Tibial nerve (tissue), 4 donors: ENCODE measurements at regions not wholly inside any gene's neighbourhood (a gene's known extent, or its start where the extent isn't known, plus 50 kb on each side); places are given as distances from the start of the nearest gene placed in this dataset.

Experiments
- DNase-seq, 2 donors: peaks; one replicate each; pipeline ENCODE4 v3.0.0-alpha.2; 2019; ENCODE audit warnings: low spot score in 2 of 2
- H3K27ac ChIP-seq, 4 donors: fragments of 200-600 bp; sonication (generic) in 3 of 4; one replicate each; pipeline ENCODE4 v1.5.1; 2017 to 2019; ENCODE audit warnings: mild to moderate bottlenecking in 1 of 4
- H3K27me3 ChIP-seq, 2 donors: fragments of 200-600 bp; sonication (generic) in 1 of 2; one replicate each; pipeline versions ENCODE4 v1.5.1 to v1.6.0; 2017 to 2019
- H3K36me3 ChIP-seq, 3 donors: fragments of 200-600 bp; sonication (generic); one replicate each; pipeline ENCODE4 v1.5.1; 2018 to 2019
- H3K4me1 ChIP-seq, 4 donors: fragments of 200-600 bp; sonication (generic) in 3 of 4; one replicate each; pipeline ENCODE4 v1.5.1; 2017 to 2019
- H3K4me3 ChIP-seq, 4 donors: fragments of 200-600 bp; sonication (generic) in 3 of 4; one replicate each; pipeline ENCODE4 v1.5.1; 2017 to 2019; ENCODE audit warnings: mild to moderate bottlenecking in 1 of 4, moderate library complexity in 1 of 4
- H3K9me3 ChIP-seq, 4 donors: fragments of 200-600 bp; sonication (generic) in 3 of 4; one replicate each; pipeline ENCODE4 v1.5.1; 2017 to 2019
- CTCF ChIP-seq, 5 experiments: fragments of 200-600 bp in 3 of 5; fragments of 450-650 bp in 2 of 5; sonication (generic) in 3 of 5; IDR thresholded peaks; one replicate each; pipeline ENCODE4 v1.5.1; 2016 to 2019; ENCODE audit warnings: antibody characterized with exemption in 5 of 5, mild to moderate bottlenecking in 3 of 5, moderate library complexity in 2 of 5
- EP300 ChIP-seq, 2 donors: sonication (generic); formaldehyde crosslinking; IDR thresholded peaks; one replicate each; pipeline ENCODE4 v1.6.1; 2017; ENCODE audit warnings: antibody characterized with exemption in 2 of 2, mild to moderate bottlenecking in 1 of 2
- POLR2A ChIP-seq, 2 donors: fragments of 450-650 bp; IDR thresholded peaks; one replicate each; pipeline ENCODE4 v1.6.1; 2017; ENCODE audit warnings: antibody characterized with exemption in 2 of 2, mild to moderate bottlenecking in 2 of 2, moderate library complexity in 2 of 2
- WGBS, 2 donors: methylation state at CpG; one replicate each; pipeline ENCODE4 v1.1.5; 2018; 5-methylcytosine and 5-hydroxymethylcytosine counted together

DNA sequence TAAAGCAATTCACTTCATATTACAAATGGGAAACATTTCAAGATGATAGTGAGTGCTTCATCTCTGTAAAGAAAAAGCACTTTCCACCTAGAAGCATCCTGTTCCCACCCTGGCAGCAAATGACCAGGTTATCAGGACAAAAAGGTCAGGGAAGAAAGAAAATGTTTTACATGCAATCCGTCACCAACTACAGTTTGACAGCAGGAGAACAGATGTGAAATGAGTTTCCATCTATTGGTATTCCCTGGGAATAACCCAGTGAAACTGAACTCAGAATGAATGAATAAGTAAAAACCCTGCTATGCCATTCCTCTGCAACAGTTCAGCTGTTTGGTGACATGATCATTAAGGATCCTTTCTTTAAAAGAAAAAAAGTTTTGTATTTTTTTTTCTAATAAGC lies 67.6 kb downstream of the HTR1A start:
- DNase-seq, result no peak
- H3K4me1 ChIP-seq, result no peaks in the 10 kb centered on the region
- no peak for TF ChIP-seq POLR2A (IDR thresholded peaks at IDR 0.05)
- no peak for TF ChIP-seq CTCF (IDR thresholded peaks at IDR 0.05)
- TF ChIP-seq EP300 (IDR thresholded peaks at IDR 0.05), result no peak
- no peak overlapping the region for H3K27ac ChIP-seq
- no peak overlapping the region for H3K4me3 ChIP-seq
- WGBS, 2 donors, result 48 to 57% methylated on average over 1 of the region's 1 CpG
- H3K27me3 ChIP-seq, result no peaks in the 10 kb centered on the region
- H3K36me3 ChIP-seq, result no peaks in the 10 kb centered on the region
- no peaks in the 10 kb centered on the region for H3K9me3 ChIP-seq

DNA sequence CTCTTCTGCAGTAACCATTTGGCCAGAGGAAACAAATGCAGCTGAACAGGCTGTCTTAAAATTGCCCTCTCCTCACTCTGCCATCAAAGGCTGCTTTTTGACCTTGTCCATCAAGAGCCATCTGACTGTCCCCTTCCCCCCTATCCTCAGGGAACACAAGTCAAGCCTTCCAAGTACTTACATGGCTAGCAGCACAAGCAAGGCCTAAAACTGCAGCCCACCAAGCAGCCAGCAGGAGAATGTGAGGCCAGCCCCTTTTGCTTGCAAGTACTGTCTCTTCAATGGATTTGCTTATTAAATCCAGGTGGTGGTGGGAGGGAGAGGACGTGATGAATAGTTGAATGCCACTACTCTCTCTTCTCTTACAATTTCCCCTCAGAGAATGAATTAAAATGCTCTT lies 83.5 kb downstream of the HTR1A start:
- WGBS, 2 donors, result 7 to 16% methylated on average over 1 of the region's 1 CpG
- no peak overlapping the region for H3K27ac ChIP-seq
- H3K4me1 ChIP-seq, result no peaks in the 10 kb centered on the region
- no peak for DNase-seq
- H3K27me3 ChIP-seq, result no peaks in the 10 kb centered on the region
- H3K36me3 ChIP-seq, result no peaks in the 10 kb centered on the region
- TF ChIP-seq CTCF (IDR thresholded peaks at IDR 0.05), result no peak
- TF ChIP-seq EP300 (IDR thresholded peaks at IDR 0.05), result no peak
- no peak for TF ChIP-seq POLR2A (IDR thresholded peaks at IDR 0.05)
- no peaks in the 10 kb centered on the region for H3K9me3 ChIP-seq
- no peak overlapping the region for H3K4me3 ChIP-seq

GRCh38 chr5:63877961-63878360 lies 84.3 kb downstream of the HTR1A start:
- Histone ChIP-seq H3K36me3 (no peaks in the 10 kb centered on the region), H3K9me3 (no peaks in the 10 kb centered on the region), H3K4me1 (no peaks in the 10 kb centered on the region), H3K27me3 (no peaks in the 10 kb centered on the region), H3K4me3 (no peak overlapping the region), H3K27ac (no peak overlapping the region)
- no peak for TF ChIP-seq POLR2A (IDR thresholded peaks at IDR 0.05)
- TF ChIP-seq CTCF (IDR thresholded peaks at IDR 0.05), result no peak
- no peak for TF ChIP-seq EP300 (IDR thresholded peaks at IDR 0.05)
- 63 to 75% methylated on average over 2 of the region's 2 CpGs for WGBS, 2 donors
- no peak for DNase-seq

- Histone ChIP-seq H3K27ac (no peak overlapping the region), H3K36me3 (no peaks in the 10 kb centered on the region), H3K4me1 (no peaks in the 10 kb centered on the region), H3K4me3 (no peak overlapping the region), H3K27me3 (no peaks in the 10 kb centered on the region), H3K9me3 (peaks cover 0 to 26% (median 8%) of the 10 kb centered on the region in 4 donors)
- TF ChIP-seq CTCF (IDR thresholded peaks at IDR 0.05), result no peak
- TF ChIP-seq POLR2A (IDR thresholded peaks at IDR 0.05), result no peak
- TF ChIP-seq EP300 (IDR thresholded peaks at IDR 0.05), result no peak
- DNase-seq, result no peak
- 91 to 98% methylated on average over 1 of the region's 1 CpG for WGBS, 2 donors
Observed at GRCh38 chr5:63860379-63860778, 101.9 kb downstream of the HTR1A start.

DNA sequence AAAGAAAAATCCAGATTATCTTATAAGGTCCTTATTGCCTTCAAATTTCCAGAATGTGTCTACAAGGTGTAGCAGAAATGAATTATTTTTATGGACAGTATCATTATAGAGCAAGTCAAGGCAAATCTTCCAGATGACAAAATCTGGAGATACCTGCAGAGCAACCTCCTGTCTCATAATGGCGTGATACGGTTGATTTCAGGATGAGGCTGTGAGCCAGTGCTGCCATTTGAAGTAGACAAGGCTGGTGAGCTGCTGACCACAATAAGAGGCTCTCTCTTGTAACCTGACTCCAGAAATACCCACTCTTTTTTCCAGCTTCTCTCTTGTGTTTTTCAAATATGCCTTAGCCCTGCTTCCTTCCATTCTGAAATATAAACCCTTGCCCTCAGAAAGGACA lies 108.2 kb downstream of the HTR1A start:
- no peaks in the 10 kb centered on the region for H3K27me3 ChIP-seq
- WGBS, 2 donors, result 78 to 83% methylated on average over 2 of the region's 2 CpGs
- H3K4me3 ChIP-seq, result no peak overlapping the region
- H3K4me1 ChIP-seq, result no peaks in the 10 kb centered on the region
- no peaks in the 10 kb centered on the region for H3K36me3 ChIP-seq
- DNase-seq, result no peak
- TF ChIP-seq CTCF (IDR thresholded peaks at IDR 0.05) (no peak), EP300 (IDR thresholded peaks at IDR 0.05) (no peak), POLR2A (IDR thresholded peaks at IDR 0.05) (no peak)
- no peak overlapping the region for H3K27ac ChIP-seq
- H3K9me3 ChIP-seq, result no peaks in the 10 kb centered on the region
